K562 (cell line): ENCODE measurements at regions not wholly inside any gene's neighbourhood (a gene's known extent, or its start where the extent isn't known, plus 50 kb on each side); places are given as distances from the start of the nearest gene placed in this dataset.

Source experiments
- CHD1 ChIP-seq: fragments of 200-600 bp; sonication (generic); IDR thresholded peaks from one replicate; pipeline ENCODE4 v1.6.1; 2012; ENCODE audit warnings: mild to moderate bottlenecking, moderate library complexity, low read length, inconsistent platforms
- CTCF ChIP-seq, 3 experiments: IDR thresholded peaks in 2 of 3; conservative IDR thresholded peaks in 1 of 3; 2 replicates each; pipeline ENCODE4 v1.5.1; 2011 to 2012; ENCODE audit warnings: low read length in 3 of 3, mild to moderate bottlenecking in 3 of 3, control low read depth in 2 of 3, improper control_type of control experiment in 1 of 3, inconsistent platforms in 1 of 3, low read depth in 1 of 3, mixed read lengths in 1 of 3, moderate library complexity in 1 of 3; ENCODE audit not compliant: insufficient read depth in 2 of 3
- DNMT1 ChIP-seq: fragments of 450-650 bp; IDR thresholded peaks from 2 replicates; pipeline ENCODE4 v1.6.1; 2016; ENCODE audit warnings: antibody characterized with exemption, mild to moderate bottlenecking
- EP300 ChIP-seq: IDR thresholded peaks from 2 replicates; pipeline ENCODE4 v1.6.1; 2012; ENCODE audit warnings: low read length, improper control_type of control experiment
- EZH2 ChIP-seq: IDR thresholded peaks from 2 replicates; pipeline ENCODE4 v1.6.1; 2012; ENCODE audit warnings: low read depth, mild to moderate bottlenecking, inconsistent platforms, low read length, borderline replicate concordance
- HOMEZ ChIP-seq: fragments of 250-450 bp; sonication (Bioruptor Pico); IDR thresholded peaks from 2 replicates; pipeline ENCODE4 v1.4.0; 2020; ENCODE audit warnings: mild to moderate bottlenecking, moderate library complexity
- KDM4B ChIP-seq, 2 experiments: fragments of 450-650 bp in 1 of 2; sonication (generic) in 1 of 2; IDR thresholded peaks; 2 replicates each; pipeline ENCODE4 v1.6.1; 2016 to 2017; ENCODE audit warnings: borderline replicate concordance in 2 of 2, antibody characterized with exemption in 1 of 2, low read depth in 1 of 2, mild to moderate bottlenecking in 1 of 2
- NR2C2 ChIP-seq, 2 experiments: fragments of 200-800 bp in 1 of 2; sonication (Bioruptor generic) in 1 of 2; sonication (generic) in 1 of 2; formaldehyde crosslinking in 1 of 2; IDR thresholded peaks; 2 replicates each; pipeline versions ENCODE4 v1.6.1 to v1.8.0; 2016 to 2022; ENCODE audit warnings: mild to moderate bottlenecking in 1 of 2, missing compliant biosample characterization in 1 of 2, missing genetic modification characterization in 1 of 2, missing genetic modification reagents in 1 of 2
- ZEB2 ChIP-seq: fragments of 450-650 bp; IDR thresholded peaks from 2 replicates; pipeline ENCODE4 v1.6.1; 2016
- ZNF121 ChIP-seq: sonication (generic); formaldehyde crosslinking; conservative IDR thresholded peaks from 2 replicates; pipeline ENCODE4 v1.8.0; 2022; ENCODE audit warnings: missing genetic modification reagents
- ZNF184 ChIP-seq: sonication (generic); formaldehyde crosslinking; IDR thresholded peaks from 2 replicates; pipeline ENCODE4 v1.5.0; 2020; ENCODE audit warnings: missing genetic modification reagents
- ZNF239 ChIP-seq: fragments of 250-450 bp; sonication (Bioruptor Pico); IDR thresholded peaks from 2 replicates; pipeline ENCODE4 v1.4.0; 2020; ENCODE audit warnings: mild to moderate bottlenecking

GRCh38 chr14:98056946-98057345 lies 1215.1 kb downstream of the BCL11B start:
- TF ChIP-seq NR2C2 (CRISPR knock-in tag; IDR thresholded peaks at IDR 0.05) (no peak), NR2C2 (tag; IDR thresholded peaks at IDR 0.05) (no peak), CHD1 (no peak), CTCF (IDR thresholded peaks at IDR 0.05 in 2 of 3, conservative IDR thresholded peaks at IDR 0.05 in 1 of 3; ENCODE audit: insufficient read depth in 2 of 3, low read depth in 1 of 3, low read length in 3 of 3) (no peak), ZEB2 (no peak), EZH2 (no peak), EP300 (no peak), ZNF121 (CRISPR knock-in tag) (no peak), ZNF239 (no peak), DNMT1 (no peak), KDM4B (IDR thresholded peaks at IDR 0.05; ENCODE audit: borderline replicate concordance in 2 of 2, low read depth in 1 of 2) (no peak), ZNF184 (CRISPR knock-in tag) (no peak), HOMEZ (CRISPR knock-in tag) (no peak)
